Body of pancreas (tissue), 4 donors: ENCODE measurements at regions not wholly inside any gene's neighbourhood (a gene's known extent, or its start where the extent isn't known, plus 50 kb on each side); places are given as distances from the start of the nearest gene placed in this dataset.

Source experiments
- ATAC-seq: fragments of 150-250 bp; one replicate; pipeline ENCODE4 v1.9.1; 2016
- DNase-seq, 4 donors: peaks; one replicate each; pipeline ENCODE4 v3.0.0-alpha.2; 2019
- H3K27ac ChIP-seq, 4 donors: fragments of 200-600 bp; sonication (generic); 1 replicate in 3 of 4; 2 replicates in 1 of 4; pipeline versions ENCODE4 v1.5.1 to v1.6.1; 2016 to 2019; ENCODE audit warnings: mild to moderate bottlenecking in 1 of 4, mixed read lengths in 1 of 4, moderate library complexity in 1 of 4
- H3K27me3 ChIP-seq, 2 donors: fragments of 200-600 bp; sonication (generic); one replicate each; pipeline ENCODE4 v1.6.0; 2016; ENCODE audit warnings: mild to moderate bottlenecking in 1 of 2
- H3K36me3 ChIP-seq, 2 donors: fragments of 200-600 bp; sonication (generic); replicated peaks in 1 of 2; 2 replicates each; pipeline ENCODE4 v1.5.1; 2016; ENCODE audit warnings: low read depth in 2 of 2; ENCODE audit not compliant: insufficient read depth in 1 of 2
- H3K4me1 ChIP-seq: fragments of 200-600 bp; sonication (generic); one replicate; pipeline ENCODE4 v1.6.0; 2016
- H3K4me3 ChIP-seq, 2 donors: fragments of 200-600 bp; sonication (generic); 1 replicate in 1 of 2; 2 replicates in 1 of 2; pipeline ENCODE4 v1.5.1; 2016 to 2019
- H3K9me3 ChIP-seq, 3 donors: fragments of 200-600 bp; sonication (generic); 1 replicate in 2 of 3; 2 replicates in 1 of 3; pipeline ENCODE4 v1.5.1; 2016
- CTCF ChIP-seq, 7 experiments: fragments of 450-650 bp in 4 of 7; fragments of 200-600 bp in 3 of 7; sonication (generic) in 3 of 7; IDR thresholded peaks; one replicate each; pipeline ENCODE4 v1.5.1; 2016 to 2019; ENCODE audit warnings: antibody characterized with exemption in 7 of 7
- POLR2A ChIP-seq, 3 donors: fragments of 450-650 bp; IDR thresholded peaks; one replicate each; pipeline ENCODE4 v1.6.1; 2016; ENCODE audit warnings: antibody characterized with exemption in 3 of 3, mild to moderate bottlenecking in 2 of 3
- WGBS, 2 donors: methylation state at CpG; one replicate each; pipeline ENCODE4 v1.1.5; 2017; 5-methylcytosine and 5-hydroxymethylcytosine counted together
- intact Hi-C: fragments of 100-400 bp; cut with DNase I; formaldehyde crosslinking; loops from one replicate; pipeline ENCODE4 v1.15.1; 2023

GRCh38 chr4:13783800-13784411 is 156.4 kb upstream of the BOD1L1 start:
- ATAC-seq (no peak), DNase-seq (peak in 2 of 4 donors; percentile 4 to 6)
- no peak for TF ChIP-seq POLR2A (IDR thresholded peaks at IDR 0.05)
- TF ChIP-seq CTCF (IDR thresholded peaks at IDR 0.05), result no peak
- intact Hi-C loops, result no loop called here
- Histone ChIP-seq H3K9me3 (no peaks in the 10 kb centered on the region), H3K36me3 (no peaks in the 10 kb centered on the region), H3K4me3 (no peak overlapping the region), H3K27me3 (no peaks in the 10 kb centered on the region), H3K4me1 (no peaks in the 10 kb centered on the region), H3K27ac (no peak overlapping the region)
- 41 to 48% methylated on average over 8 of the region's 8 CpGs for whole genome bisulfite sequencing, 2 donors

GRCh38 chr4:13793020-13793710 is 165.6 kb upstream of the BOD1L1 start:
- H3K4me3 ChIP-seq, result no peak overlapping the region
- 29 to 42% methylated on average over 4 to 5 of the region's 5 CpGs for WGBS, 2 donors
- H3K27me3 ChIP-seq, result no peaks in the 10 kb centered on the region
- H3K27ac ChIP-seq, result no peak overlapping the region
- TF ChIP-seq POLR2A (IDR thresholded peaks at IDR 0.05), result no peak
- TF ChIP-seq CTCF (IDR thresholded peaks at IDR 0.05), result no peak
- ATAC-seq, result no peak
- DNase-seq, result no peak
- H3K9me3 ChIP-seq, result no peaks in the 10 kb centered on the region
- H3K36me3 ChIP-seq, result no peaks in the 10 kb centered on the region
- intact Hi-C loops, result no loop called here
- no peaks in the 10 kb centered on the region for H3K4me1 ChIP-seq

GRCh38 chr4:13794819-13795565 is 167.5 kb upstream of the BOD1L1 start:
- no peaks in the 10 kb centered on the region for H3K36me3 ChIP-seq

GRCh38 chr4:13797061-13797460 is 169.5 kb upstream of the BOD1L1 start:
- Histone ChIP-seq H3K9me3 (no peaks in the 10 kb centered on the region), H3K27me3 (no peaks in the 10 kb centered on the region), H3K36me3 (no peaks in the 10 kb centered on the region), H3K27ac (no peak overlapping the region), H3K4me3 (no peak overlapping the region), H3K4me1 (no peaks in the 10 kb centered on the region)
- 62 to 83% methylated on average over 7 of the region's 7 CpGs for WGBS, 2 donors
- intact Hi-C loops, result no loop called here
- DNase-seq, result no peak
- no peak for TF ChIP-seq POLR2A (IDR thresholded peaks at IDR 0.05)
- no peak for TF ChIP-seq CTCF (IDR thresholded peaks at IDR 0.05)
- ATAC-seq, result no peak

More at GRCh38 chr4:13794819-13795565, 167.5 kb upstream of the BOD1L1 start:
- ATAC-seq (no peak), DNase-seq (no peak)
- no peak overlapping the region for H3K4me3 ChIP-seq
- H3K27me3 ChIP-seq, result no peaks in the 10 kb centered on the region
- no peak overlapping the region for H3K27ac ChIP-seq
- H3K4me1 ChIP-seq, result no peaks in the 10 kb centered on the region
- WGBS, 2 donors, result 48 to 68% methylated on average over 2 of the region's 2 CpGs
- no peaks in the 10 kb centered on the region for H3K9me3 ChIP-seq
- TF ChIP-seq CTCF (IDR thresholded peaks at IDR 0.05) (no peak), POLR2A (IDR thresholded peaks at IDR 0.05) (no peak)
- intact Hi-C loops, result no loop called here
